HCT116 (cell line): ENCODE measurements at regions not wholly inside any gene's neighbourhood (a gene's known extent, or its start where the extent isn't known, plus 50 kb on each side); places are given as distances from the start of the nearest gene placed in this dataset.
"Not testable (repeated sequence)": the region's sequence is repeated elsewhere in the genome, so short reads cannot be mapped to it uniquely, and the experiment has no call there.

Experiments used
- CEBPB ChIP-seq: IDR thresholded peaks from 2 replicates; pipeline ENCODE4 v1.6.1; 2012; ENCODE audit warnings: low read depth
- CTCF ChIP-seq, 3 experiments: fragments of 200-600 bp in 1 of 3; sonication (generic) in 1 of 3; IDR thresholded peaks in 2 of 3; conservative IDR thresholded peaks in 1 of 3; 2 replicates each; pipeline ENCODE4 v1.5.1; 2012 to 2017; ENCODE audit warnings: low read depth in 2 of 3, low read length in 2 of 3, antibody characterized with exemption in 1 of 3, borderline replicate concordance in 1 of 3, control low read depth in 1 of 3, mild to moderate bottlenecking in 1 of 3, mixed read lengths in 1 of 3, mixed run types in 1 of 3, moderate library complexity in 1 of 3; ENCODE audit not compliant: insufficient read depth in 1 of 3
- EZH2 ChIP-seq: fragments of 200-600 bp; sonication (generic); IDR thresholded peaks from 2 replicates; pipeline ENCODE4 v1.6.1; 2017; ENCODE audit warnings: antibody characterized with exemption, mixed run types
- EZH2phosphoT487 ChIP-seq: fragments of 200-600 bp; IDR thresholded peaks from 2 replicates; pipeline ENCODE4 v1.6.1; 2018; ENCODE audit warnings: antibody characterized with exemption, borderline replicate concordance
- JUND ChIP-seq: IDR thresholded peaks from 2 replicates; pipeline ENCODE4 v1.6.1; 2012
- MAX ChIP-seq: IDR thresholded peaks from 2 replicates; pipeline ENCODE4 v1.6.1; 2012
- POLR2A ChIP-seq: IDR thresholded peaks from 2 replicates; pipeline ENCODE4 v1.7.0; 2011; ENCODE audit warnings: borderline replicate concordance; ENCODE audit not compliant: insufficient read depth, insufficient read length; ENCODE audit errors: extremely low read depth
- POLR2AphosphoS5 ChIP-seq: IDR thresholded peaks from 2 replicates; pipeline ENCODE4 v1.6.1; 2011; ENCODE audit warnings: mild to moderate bottlenecking, low read depth, low read length, moderate library complexity
- RAD21 ChIP-seq: IDR thresholded peaks from 2 replicates; pipeline ENCODE4 v1.6.1; 2012; ENCODE audit warnings: low read depth, mild to moderate bottlenecking
- REST ChIP-seq: IDR thresholded peaks from 2 replicates; pipeline ENCODE4 v1.6.1; 2012; ENCODE audit warnings: low read depth
- SP1 ChIP-seq: IDR thresholded peaks from 2 replicates; pipeline ENCODE4 v1.6.1; 2012; ENCODE audit warnings: low read depth

GRCh38 chr16:88145376-88145775 is 194.1 kb downstream of the BANP start:
- TF ChIP-seq CTCF (IDR thresholded peaks at IDR 0.05 in 2 of 3, conservative IDR thresholded peaks at IDR 0.05 in 1 of 3; ENCODE audit: borderline replicate concordance in 1 of 3, insufficient read depth in 1 of 3, low read depth in 2 of 3, low read length in 2 of 3): peak in 2 of 3 experiments; percentile 21 to 27; a peak in 2 of 6 replicates
- TF ChIP-seq CEBPB, POLR2A, JUND, EZH2, RAD21, POLR2AphosphoS5, REST, EZH2phosphoT487, MAX, SP1: not testable (repeated sequence)
